GM19328 (cell line): ENCODE measurements at regions not wholly inside any gene's neighbourhood (a gene's known extent, or its start where the extent isn't known, plus 50 kb on each side); places are given as distances from the start of the nearest gene placed in this dataset.
"Not testable (repeated sequence)": the region's sequence is repeated elsewhere in the genome, so short reads cannot be mapped to it uniquely, and the experiment has no call there.

Source experiments
- ATAC-seq: cut with Tn5 transposase; IDR thresholded peaks from one replicate; pipeline ENCODE4 v1.9.1; 2021; ENCODE audit warnings: mild to moderate bottlenecking, moderate library complexity; ENCODE audit not compliant: unreplicated experiment

DNA sequence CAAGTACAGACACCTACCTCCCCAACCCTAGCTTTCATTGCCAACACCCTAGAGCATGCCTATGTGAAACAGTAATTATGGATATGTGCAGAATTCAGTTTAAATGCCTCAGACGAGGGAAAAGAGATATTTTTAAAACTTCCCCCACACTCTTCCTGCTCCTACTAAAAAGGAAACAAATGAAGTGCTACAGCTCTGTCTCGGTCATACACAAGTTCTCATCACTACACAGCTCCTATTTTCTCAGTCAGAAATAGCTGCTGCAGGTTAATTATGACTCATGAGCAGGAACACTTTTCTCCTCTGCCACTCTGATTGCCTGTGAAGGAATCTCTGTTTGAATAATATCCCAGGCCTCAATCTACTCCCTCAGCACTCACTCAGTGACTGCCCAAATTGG lies 703.6 kb upstream of the FLRT2 start:
- ATAC-seq = no peak

DNA sequence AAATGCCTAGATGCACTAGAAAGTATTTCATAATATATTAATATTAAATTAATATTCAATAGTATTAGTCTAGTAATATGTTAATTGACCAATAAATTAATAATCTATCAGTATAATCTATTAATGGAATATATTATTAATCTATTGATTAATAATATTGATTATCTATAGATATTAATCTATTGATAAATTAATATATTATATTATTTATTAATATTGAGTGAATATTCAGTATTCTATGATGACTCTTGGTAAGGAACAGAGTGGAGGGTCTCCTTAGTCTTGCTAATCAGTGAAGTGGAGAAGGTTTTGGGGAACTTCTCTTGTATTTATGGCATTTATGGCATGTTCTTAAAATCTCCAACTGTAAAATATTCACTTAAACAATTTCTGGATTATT lies 679.3 kb upstream of the FLRT2 start:
- no peak for ATAC-seq

DNA sequence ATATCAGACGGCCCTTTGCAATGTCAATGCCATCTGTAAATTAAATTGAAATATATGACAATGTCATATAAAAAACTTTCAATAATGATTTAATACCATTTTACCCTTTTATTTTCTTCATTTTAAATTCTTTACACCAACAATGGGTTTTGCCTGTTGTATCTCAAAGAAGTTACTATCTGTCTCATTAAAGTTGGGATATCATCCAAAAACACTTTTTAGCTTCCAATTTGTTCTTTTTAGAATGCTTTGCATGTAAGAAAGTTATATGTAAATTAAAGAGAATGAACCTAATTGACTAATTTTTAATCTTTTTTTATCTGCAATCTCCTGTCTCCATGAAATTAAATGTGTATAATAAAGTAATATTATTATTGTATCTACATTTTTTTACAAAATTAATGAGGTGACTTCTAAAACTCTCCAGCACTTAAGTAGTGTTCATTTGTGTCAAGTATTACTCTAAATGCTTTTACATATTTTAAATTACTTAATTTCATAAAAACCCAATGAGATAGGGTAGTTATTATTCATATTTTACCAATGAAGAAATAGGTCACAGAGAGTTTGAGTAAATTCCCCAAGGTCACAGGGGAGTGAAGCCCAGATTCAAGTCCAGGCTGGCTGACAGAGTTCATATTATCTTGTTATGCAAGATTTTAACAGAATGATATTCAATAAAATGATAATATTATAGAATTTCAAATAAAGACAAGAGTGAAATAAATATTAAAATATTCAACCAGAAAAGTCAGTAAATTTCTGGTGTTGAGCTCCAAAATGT lies 673.0 kb upstream of the FLRT2 start:
- no peak for ATAC-seq

DNA sequence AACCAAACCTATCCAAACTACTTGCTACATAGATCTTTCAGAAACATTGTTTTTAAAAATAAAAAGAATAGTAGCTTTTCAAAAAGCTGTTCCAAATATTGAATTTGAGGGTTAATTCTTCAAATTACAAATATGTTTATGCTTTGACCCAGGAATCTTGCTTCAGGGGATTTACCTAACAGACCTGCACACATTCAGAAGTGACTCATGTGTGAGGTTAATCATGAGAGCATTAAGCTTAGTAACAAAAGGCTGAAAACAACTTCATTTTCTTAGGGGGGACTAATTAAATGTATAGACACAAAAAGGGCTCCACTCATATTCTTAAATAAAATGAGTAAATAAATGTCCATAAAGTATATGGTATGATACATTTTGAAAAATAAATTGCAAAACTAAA lies 672.4 kb upstream of the FLRT2 start:
- no peak for ATAC-seq

DNA sequence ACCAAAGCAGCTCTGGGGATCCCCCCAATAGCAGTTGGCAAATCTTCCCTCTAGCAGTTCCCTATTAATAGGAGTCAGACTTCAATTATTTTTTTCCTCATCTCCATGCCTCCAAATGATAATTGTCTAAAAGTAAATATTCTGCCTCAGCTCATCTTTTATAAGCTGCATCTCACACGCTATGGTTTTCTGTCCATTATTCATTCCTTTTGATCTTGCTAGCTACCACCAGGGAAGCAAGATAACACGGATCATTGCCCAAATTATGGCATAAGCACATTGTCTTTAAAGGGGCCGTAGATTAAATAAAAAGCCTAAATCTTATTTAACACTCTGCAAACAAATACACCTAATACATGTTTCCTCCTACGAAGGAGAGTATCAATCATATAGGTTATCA lies 670.8 kb upstream of the FLRT2 start:
- ATAC-seq = no peak

DNA sequence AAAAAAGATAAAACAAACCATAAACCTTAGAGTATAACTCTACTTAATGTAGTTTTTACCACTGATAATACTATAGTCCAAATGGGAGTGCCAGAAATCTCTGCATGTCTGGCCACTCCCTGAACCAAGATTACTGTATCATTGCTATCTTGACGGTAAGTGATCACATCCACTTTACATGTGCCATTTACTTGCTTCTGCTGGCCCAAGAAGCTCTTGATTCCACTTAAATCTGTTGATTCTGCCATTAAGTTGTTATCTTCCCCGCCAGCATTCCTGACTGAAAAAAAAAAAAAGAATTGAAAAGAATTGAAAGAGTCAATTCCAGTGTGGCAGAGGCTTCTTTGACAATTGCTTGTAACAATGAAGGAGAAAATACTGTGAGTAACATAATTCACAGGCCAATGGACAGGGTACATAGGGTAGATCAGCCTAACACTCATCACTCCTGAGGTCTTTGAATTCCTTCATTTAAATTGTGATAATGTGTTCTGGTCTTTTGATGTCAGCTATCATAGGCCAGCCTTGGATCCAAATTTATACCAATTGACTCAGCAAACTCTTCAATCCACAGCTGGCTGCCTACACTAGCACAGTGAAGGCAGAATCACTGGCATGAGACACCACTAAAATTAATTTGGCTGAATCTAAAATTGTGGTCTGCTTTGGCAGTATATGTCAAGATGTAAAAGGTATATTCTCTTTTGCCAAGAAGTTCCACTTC lies 665.2 kb upstream of the FLRT2 start:
- ATAC-seq = no peak

DNA sequence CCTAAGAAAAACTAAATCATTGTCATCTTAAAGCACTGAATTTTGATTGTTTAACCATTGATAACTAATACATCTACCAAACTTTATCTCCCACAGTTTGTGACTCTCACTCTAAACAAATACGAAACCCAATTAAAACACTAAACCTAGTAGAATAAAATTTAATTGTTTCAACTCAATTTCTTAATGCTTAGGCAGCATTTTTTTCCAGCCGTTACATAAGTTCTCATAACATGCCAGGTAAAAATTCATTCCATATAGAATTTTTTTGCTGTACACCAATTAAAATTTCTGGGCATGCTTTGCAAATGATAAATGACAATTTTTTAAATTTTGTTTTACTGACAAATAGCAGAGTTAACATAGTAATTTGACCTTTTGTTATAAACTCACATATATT lies 658.2 kb upstream of the FLRT2 start:
- no peak for ATAC-seq

DNA sequence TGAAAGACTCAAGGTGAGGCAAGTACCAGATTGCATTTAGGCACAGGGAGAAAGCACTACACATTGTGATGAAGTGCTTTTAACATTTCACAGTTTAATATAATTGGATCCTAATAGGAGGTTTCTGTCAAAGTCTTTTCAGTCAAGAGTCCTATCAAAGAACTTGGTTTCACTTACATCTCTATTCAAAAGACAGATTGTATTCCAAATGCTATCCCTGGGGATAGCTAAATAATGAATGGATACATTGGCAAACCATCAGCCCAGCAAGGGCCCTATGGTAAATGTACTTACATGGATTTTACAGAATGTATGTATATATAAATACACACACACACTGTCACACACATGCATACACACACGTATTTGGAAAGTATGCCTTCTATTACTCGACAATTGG lies 655.5 kb upstream of the FLRT2 start:
- no peak for ATAC-seq

DNA sequence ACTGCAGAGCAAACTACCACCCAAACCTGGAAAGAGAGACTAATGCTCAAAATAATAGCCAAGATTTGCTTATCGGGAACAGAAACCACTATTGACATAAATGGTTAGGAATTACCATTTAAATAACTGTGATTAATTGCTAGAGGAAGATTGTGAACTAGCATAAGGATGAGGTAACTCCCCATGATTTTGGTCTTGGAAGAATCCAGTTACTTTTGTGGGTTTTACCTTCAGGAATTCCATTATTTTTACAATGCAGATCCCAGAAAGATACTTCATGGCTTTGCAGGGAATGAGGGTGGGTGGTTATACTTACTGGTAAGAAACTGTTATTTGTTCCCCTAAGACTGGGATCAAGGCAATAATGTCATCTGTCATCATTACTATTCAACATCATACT lies 652.9 kb upstream of the FLRT2 start:
- ATAC-seq = no peak

DNA sequence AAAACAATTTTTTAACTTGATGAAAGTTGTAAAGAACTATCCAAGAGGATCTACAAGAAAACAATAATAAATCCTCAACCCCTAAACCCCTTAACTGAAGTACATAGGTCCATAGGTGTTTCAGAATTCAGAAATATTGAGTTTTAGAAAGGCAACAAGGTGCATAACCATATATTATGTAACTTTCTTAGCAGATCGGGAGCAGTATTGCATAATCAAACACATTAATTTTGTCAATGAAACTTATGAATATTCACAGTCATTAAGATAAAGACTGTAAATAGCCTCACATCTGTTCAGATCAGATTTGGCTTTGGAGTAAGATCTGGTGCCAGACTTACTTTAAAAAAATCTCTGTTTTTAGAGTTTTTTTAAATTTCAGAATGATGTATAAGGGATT lies 647.1 kb upstream of the FLRT2 start:
- no peak for ATAC-seq

DNA sequence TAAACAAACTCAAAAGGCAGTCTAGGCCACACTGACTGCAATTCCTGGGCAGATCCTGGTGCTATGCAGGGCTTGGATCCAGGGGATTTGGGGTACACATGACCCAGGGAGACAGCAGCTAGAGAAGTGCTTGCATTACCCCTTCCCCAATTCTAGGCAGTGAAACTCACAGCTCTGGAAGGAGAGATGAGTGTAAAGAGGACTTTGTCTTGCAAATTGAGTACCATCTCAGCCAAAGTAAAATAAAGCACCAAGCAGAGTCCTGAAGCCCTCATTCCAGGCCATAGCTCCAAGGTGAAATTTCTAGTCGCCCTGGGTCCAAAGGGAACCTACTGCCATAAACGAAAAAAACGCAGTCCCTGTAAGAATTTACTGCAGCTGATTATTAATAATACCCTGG lies 644.9 kb upstream of the FLRT2 start:
- ATAC-seq = no peak

DNA sequence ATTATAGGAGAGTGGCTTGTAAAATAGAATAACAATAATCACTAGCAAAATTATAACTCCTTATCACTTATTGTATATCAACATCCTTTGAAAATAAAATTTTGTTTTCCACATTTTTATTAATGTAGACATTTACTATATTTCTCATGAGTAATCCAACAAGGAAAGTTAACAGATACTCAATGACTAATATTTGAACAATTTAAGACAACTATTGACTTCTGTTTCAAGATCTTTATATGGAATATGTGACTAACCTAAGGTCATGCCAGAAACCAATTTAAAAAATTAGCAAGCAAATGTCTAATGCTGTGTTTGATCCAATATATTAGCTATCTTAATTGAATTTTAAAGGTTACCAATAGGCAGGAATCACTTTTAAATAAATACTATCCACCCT lies 638.5 kb upstream of the FLRT2 start:
- no peak for ATAC-seq

DNA sequence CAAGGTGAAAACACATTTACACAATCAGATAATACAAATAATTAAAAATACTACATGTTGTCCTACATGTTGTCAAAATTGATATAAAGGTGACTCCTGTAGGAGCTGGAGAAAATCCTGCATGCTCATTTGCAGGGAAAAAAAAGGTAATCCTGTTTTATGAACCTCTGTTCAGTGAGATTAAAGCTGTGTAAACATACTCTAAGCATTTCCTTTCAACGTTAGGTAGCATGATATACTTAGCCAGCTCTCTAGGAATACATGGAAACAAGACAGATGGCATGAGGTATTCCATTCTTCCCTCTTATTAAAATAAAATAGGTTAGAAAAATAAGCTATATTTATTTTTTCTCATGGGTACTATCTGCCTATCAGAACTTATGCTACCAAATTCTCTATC lies 635.7 kb upstream of the FLRT2 start:
- ATAC-seq = no peak

DNA sequence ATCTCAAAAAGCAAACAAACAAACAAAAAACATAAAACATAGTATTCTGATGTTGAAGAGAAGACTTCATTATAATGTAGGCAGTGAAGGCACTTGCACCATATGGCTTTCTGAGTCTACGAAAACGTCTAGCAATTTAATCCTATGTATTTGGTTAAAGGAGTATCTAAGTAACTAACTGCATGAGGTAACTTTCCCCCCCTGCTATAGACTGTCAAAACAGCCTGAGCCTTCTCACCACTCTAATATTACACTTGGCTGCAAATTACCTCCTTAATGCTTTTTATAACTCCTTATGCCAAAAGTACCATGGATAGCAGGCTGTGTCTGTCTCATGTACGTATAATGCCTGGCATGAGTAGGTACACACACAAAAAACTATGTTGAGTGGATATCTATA lies 607.6 kb upstream of the FLRT2 start:
- no peak for ATAC-seq

DNA sequence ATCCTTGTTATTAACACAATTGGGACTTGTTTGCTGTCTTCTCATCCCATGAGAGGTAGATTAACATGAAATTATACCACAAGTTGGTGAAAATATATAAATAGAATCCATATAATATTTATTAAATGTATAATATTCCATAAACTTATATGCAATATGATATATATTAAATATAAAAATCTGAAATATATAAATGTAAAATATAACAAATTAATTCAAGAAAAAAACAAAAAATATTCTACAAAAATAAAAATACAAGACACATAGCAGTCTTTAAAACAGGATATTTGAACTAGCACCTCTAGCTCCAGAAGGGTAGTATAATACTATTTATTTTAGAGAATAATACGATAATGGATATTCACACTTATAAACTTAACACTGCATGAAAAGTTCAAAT lies 603.3 kb upstream of the FLRT2 start:
- ATAC-seq = no peak

DNA sequence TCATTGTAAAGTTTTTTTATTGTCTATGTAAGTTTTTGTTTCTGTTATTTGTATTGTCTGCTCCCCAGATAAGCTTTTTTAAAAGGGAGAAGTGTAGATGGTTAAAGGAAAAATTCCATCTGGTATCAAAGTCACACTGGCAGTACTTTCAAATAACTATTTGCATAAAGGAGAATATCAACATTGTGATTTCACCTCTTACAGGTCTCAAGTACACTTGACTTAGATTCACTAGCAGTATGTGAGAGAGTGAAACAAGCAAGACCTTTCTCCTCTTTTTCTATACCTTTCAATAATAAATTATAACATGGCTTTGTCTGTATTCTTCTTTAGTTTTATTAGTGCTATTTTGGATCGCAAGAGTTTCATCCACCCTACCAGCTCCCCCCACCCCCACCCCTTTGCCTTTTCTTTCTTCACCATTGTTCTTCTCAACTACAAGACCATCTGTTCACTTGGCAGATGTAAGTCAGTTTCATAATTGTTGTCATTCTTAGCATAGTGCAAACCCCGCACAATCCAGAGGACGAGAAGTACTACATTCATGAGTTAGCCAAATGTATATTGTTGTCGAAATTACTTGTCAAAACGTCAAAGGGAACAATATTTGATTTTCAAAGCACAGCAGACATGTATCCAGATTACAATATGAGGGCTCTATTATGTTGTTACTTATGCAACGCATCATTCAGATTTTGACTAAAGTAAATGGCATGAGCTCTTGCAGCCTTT lies 602.7 kb upstream of the FLRT2 start:
- ATAC-seq = no peak

DNA sequence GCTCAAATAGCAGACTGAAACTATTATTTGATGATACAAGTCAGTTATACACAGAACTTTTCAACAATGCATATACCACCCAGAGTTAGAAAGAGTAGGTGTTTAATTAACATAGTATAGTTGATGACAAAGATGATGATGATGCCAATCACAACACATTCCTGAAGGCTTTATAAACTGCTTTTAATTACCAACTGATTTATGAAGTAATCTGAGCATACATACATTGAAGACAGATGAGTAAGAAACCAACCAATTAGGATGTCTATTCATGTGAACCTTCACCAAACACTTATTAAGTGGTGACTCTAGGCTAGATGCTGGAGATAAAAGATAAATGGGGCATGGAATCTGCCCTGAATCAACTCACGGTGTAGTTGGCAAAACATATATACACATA lies 600.9 kb upstream of the FLRT2 start:
- no peak for ATAC-seq

DNA sequence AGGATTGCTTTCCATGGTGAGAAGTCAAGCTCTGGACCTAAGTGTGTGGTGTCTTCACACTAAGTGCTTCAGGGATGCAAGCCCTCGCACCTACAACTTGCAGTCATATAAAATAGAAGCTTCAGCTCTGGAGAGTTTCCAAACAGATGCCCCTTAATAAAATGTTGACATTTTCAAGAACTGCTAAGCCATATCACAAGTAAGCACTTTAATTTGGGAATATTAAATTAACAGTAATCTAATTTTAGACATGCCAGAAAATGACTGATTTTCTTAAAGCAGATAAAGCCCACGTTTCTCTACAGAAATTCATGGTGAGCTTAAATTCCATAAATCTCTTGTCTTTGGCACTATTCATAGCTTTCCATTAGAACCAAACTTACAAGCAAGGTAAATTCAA lies 600.1 kb upstream of the FLRT2 start:
- ATAC-seq = no peak

DNA sequence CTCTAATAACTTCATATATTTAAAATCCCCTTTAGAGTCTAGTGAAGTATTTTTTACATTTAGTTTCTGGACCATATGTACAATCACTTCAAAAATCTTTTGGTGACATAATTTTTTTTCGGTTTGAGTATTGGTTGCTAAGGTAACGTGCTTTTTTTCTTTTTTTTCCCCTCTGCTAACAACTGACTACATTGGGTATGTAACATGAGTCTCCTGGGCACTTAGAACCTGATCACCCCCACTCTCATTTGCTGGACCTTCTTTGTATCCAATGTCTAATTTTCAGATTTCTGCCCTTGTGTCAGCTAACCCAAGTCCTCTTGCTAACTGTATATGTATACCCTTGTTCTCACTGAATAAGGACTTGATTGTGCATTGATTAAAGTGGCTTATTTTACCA lies 592.9 kb upstream of the FLRT2 start:
- no peak for ATAC-seq

DNA sequence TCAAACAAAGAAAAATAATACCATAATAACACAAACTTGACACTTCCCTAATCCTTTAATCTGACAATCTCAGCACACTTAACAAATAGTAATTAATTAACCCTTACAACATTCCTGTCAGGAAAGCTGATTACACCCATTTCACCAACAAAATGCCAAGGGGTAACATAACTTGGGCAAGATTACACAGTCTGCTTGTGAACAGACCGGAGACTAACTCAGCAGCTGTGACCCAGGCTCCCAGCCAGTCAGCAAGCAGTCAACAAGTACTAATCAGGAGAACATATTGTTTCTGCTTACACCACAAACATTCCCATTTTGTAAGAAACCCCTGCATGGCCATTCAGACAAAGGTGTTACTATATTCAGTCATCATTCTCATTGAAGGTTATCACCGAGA lies 592.5 kb upstream of the FLRT2 start:
- no peak for ATAC-seq

DNA sequence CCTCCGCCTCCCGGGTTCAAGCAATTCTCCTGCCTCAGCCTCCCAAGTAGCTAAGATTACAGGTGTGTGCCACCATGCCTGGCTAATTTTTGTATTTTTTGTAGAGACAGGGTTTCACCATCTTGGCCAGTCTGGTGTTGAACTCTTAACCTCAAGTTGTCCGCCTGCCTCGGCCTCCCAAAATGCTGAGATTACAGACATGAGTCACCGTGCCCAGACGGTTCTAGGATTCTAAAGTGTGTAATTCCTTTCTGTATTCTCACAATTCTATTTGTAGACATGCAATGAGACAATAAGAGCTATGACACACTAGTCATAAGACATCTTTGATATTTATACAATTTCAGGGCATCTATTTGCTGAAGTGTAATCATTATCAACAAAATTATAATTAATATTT lies 585.0 kb upstream of the FLRT2 start:
- ATAC-seq = not testable (repeated sequence)
